ES-I3 (cell line): ENCODE measurements at regions not wholly inside any gene's neighbourhood (a gene's known extent, or its start where the extent isn't known, plus 50 kb on each side); places are given as distances from the start of the nearest gene placed in this dataset.

Source experiments
- H3K36me3 ChIP-seq: 2 replicates; pipeline ENCODE4 v1.6.1; 2013; ENCODE audit warnings: mild to moderate bottlenecking, low read length, control low read depth, moderate library complexity; ENCODE audit not compliant: insufficient read depth
- H3K4me1 ChIP-seq: 2 replicates; pipeline ENCODE4 v1.6.1; 2013; ENCODE audit warnings: mild to moderate bottlenecking, control low read depth, low read length; ENCODE audit not compliant: insufficient read depth
- H3K9ac ChIP-seq: 2 replicates; pipeline ENCODE4 v1.6.1; 2013; ENCODE audit warnings: low read depth, mild to moderate bottlenecking, low read length, moderate library complexity
- H3K9me3 ChIP-seq: 2 replicates; pipeline ENCODE4 v1.6.1; 2013; ENCODE audit warnings: mild to moderate bottlenecking, low read length, moderate library complexity; ENCODE audit not compliant: control insufficient read depth, insufficient read depth

DNA sequence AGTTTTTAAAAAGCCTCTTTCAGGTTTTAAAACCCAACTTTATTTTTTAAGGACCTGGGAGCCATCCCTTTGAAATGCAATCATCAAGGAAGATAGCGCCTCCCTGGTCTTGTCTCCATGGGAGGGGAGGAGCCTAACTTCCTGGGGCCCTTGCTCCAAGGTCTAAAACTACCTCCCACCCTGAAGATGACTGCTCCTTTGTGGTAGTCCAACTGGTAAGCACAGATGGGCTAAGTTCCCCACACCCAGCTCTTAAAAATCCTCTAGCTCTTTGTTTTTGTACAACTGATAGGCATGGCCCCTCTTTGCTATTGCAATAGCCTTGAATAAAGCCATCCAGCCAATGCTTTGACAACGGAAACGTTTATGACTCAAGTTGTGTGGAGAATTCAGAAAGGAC is 716.8 kb downstream of the CBLN2 start:
- H3K36me3 ChIP-seq: no peaks in the 10 kb centered on the region
- H3K9me3 ChIP-seq: no peaks in the 10 kb centered on the region
- H3K4me1 ChIP-seq: peaks cover 7% of the 10 kb centered on the region; the same call in 1 of the 2 replicates
- no peak overlapping the region for H3K9ac ChIP-seq

GRCh38 chr18:71815305-71815704 is 728.8 kb downstream of the CBLN2 start:
- H3K36me3 ChIP-seq: no peaks in the 10 kb centered on the region

GRCh38 chr18:71809711-71810110 is 734.4 kb downstream of the CBLN2 start:
- H3K4me1 ChIP-seq: no peaks in the 10 kb centered on the region
- H3K9ac ChIP-seq: no peak overlapping the region
- no peaks in the 10 kb centered on the region for H3K36me3 ChIP-seq
- no peaks in the 10 kb centered on the region for H3K9me3 ChIP-seq

More at GRCh38 chr18:71815305-71815704, 728.8 kb downstream of the CBLN2 start:
- H3K9me3 ChIP-seq: no peaks in the 10 kb centered on the region
- no peak overlapping the region for H3K9ac ChIP-seq
- H3K4me1 ChIP-seq: no peaks in the 10 kb centered on the region

GRCh38 chr18:71808616-71809015 is 735.5 kb downstream of the CBLN2 start:
- H3K4me1 ChIP-seq: no peaks in the 10 kb centered on the region
- no peaks in the 10 kb centered on the region for H3K9me3 ChIP-seq
- H3K36me3 ChIP-seq: no peaks in the 10 kb centered on the region
- H3K9ac ChIP-seq: no peak overlapping the region

- no peaks in the 10 kb centered on the region for H3K4me1 ChIP-seq
- H3K36me3 ChIP-seq: no peaks in the 10 kb centered on the region
- H3K9ac ChIP-seq: no peak overlapping the region
- no peaks in the 10 kb centered on the region for H3K9me3 ChIP-seq
Observed at GRCh38 chr18:71807586-71807985, 736.6 kb downstream of the CBLN2 start.

DNA sequence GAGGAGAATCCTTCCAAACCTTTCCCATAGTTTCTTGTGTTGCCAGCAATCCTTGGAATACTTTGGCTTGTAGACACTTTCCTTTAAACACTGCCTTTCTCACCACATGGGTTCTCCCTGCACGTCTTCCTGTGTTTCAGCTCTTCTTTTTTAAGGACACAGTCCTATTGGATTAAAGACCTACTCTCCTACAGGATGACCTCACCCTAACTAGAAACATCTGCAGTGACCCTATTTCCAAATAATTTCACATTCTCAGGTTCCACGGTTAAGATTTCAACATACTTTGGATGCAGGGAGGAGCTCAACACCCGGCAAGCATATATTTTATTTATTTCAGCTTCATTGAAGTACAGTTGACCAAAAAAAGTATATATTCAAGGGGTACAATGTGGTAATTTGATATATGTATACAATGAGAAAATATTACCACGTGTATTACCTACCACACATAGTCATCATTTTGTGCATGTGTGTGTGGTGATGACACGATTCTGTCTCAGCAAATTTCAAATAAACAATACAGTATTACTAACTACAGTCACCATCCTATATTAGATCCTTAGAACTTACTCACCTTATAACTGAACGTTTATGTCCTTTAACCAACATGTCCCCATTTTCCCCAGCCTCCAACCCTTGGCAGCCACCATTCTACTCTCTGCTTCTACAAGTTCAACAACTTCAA is 745.0 kb downstream of the CBLN2 start:
- H3K9me3 ChIP-seq: no peaks in the 10 kb centered on the region
- no peaks in the 10 kb centered on the region for H3K36me3 ChIP-seq
- no peaks in the 10 kb centered on the region for H3K4me1 ChIP-seq
- H3K9ac ChIP-seq: no peak overlapping the region

DNA sequence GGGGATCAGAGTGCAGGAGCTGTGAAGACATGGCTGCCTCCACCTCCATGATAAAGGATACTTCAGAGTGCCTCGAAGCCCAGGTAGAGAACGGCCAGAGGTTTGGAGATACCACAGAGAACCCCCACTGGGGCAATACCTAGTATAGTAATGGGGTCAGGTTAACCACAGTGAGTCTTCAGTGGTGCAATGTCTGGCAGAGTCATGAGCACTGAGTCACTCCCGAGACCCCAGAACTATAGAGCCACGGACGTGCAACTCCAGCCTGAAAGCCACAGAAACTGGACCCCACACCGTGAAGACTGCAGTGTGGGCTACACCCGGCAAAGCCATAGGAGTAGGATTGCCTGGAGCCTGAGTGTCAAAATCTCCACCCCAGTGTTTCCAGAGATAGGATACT is 746.6 kb downstream of the CBLN2 start:
- Histone ChIP-seq H3K9ac (no peak overlapping the region), H3K9me3 (no peaks in the 10 kb centered on the region), H3K4me1 (no peaks in the 10 kb centered on the region), H3K36me3 (no peaks in the 10 kb centered on the region)

DNA sequence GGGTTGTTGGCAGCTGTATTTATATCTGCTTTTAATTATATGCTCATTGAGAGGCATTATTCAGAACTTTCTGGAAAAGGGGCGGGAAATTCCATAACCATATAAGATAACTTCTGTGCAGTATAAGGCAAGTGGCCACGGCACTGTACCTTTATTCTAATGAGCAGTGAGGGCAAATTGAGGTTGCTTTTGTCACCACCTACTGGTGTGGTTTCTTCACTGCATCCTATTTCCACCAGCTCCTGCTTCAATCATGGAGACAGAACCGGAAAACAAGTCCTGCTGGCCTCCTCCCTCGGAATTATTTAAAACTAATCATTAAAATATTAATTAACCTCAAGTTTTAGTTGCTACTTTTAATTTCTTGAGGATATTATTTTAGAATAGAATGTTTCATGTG is 759.4 kb downstream of the CBLN2 start:
- Histone ChIP-seq H3K9ac (no peak overlapping the region), H3K9me3 (no peaks in the 10 kb centered on the region), H3K4me1 (no peaks in the 10 kb centered on the region), H3K36me3 (no peaks in the 10 kb centered on the region)

GRCh38 chr18:71760541-71760940 is 783.6 kb downstream of the CBLN2 start:
- Histone ChIP-seq H3K36me3 (no peaks in the 10 kb centered on the region), H3K9me3 (no peaks in the 10 kb centered on the region), H3K9ac (no peak overlapping the region), H3K4me1 (no peaks in the 10 kb centered on the region)

- Histone ChIP-seq H3K36me3 (no peaks in the 10 kb centered on the region), H3K9me3 (no peaks in the 10 kb centered on the region), H3K4me1 (no peaks in the 10 kb centered on the region), H3K9ac (no peak overlapping the region)
Observed at GRCh38 chr18:71754246-71754645, 789.9 kb downstream of the CBLN2 start.

DNA sequence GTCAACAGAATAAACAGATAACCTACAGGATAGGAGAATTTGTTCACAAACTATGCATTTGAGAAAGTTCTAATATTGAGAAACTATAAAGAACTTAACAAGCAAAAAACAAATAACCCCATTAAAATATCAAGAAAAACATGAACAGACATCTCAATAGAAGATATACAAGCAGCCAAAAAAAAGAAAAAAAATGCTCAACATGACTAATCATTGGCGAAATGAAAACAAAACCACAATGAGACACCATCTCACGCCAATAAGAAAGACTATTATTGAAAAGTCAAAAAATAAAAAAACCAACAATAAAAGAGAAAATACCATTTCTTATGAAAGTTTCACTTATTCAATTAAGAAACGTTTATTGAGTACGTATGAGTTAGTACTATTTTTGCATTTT is 800.5 kb downstream of the CBLN2 start:
- Histone ChIP-seq H3K9me3 (no peaks in the 10 kb centered on the region), H3K36me3 (no peaks in the 10 kb centered on the region), H3K4me1 (no peaks in the 10 kb centered on the region), H3K9ac (no peak overlapping the region)

GRCh38 chr18:71729611-71730010 is 814.5 kb downstream of the CBLN2 start:
- Histone ChIP-seq H3K4me1 (no peaks in the 10 kb centered on the region), H3K36me3 (no peaks in the 10 kb centered on the region), H3K9me3 (no peaks in the 10 kb centered on the region), H3K9ac (no peak overlapping the region)

GRCh38 chr18:71727909-71728308 is 816.2 kb downstream of the CBLN2 start:
- H3K36me3 ChIP-seq: no peaks in the 10 kb centered on the region
- H3K4me1 ChIP-seq: no peaks in the 10 kb centered on the region
- H3K9me3 ChIP-seq: no peaks in the 10 kb centered on the region
- H3K9ac ChIP-seq: no peak overlapping the region

GRCh38 chr18:71725256-71725655 is 818.9 kb downstream of the CBLN2 start:
- H3K9ac ChIP-seq: no peak overlapping the region
- no peaks in the 10 kb centered on the region for H3K4me1 ChIP-seq
- no peaks in the 10 kb centered on the region for H3K9me3 ChIP-seq
- H3K36me3 ChIP-seq: no peaks in the 10 kb centered on the region

- Histone ChIP-seq H3K9me3 (no peaks in the 10 kb centered on the region), H3K4me1 (no peaks in the 10 kb centered on the region), H3K9ac (no peak overlapping the region), H3K36me3 (no peaks in the 10 kb centered on the region)
Observed at GRCh38 chr18:71707985-71708500, 836.1 kb downstream of the CBLN2 start.
